ENCODE measurements at regions not wholly inside any gene's neighbourhood (a gene's known extent, or its start where the extent isn't known, plus 50 kb on each side); places are given as distances from the start of the nearest gene placed in this dataset.

- TF ChIP-seq CTCF (IDR thresholded peaks at IDR 0.05) (no peak), POLR2A (IDR thresholded peaks at IDR 0.05) (no peak)
These were observed 688.3 kb upstream of the WWC1 start for GRCh38 chr5:167603135-167603534.

Measured in thyroid gland (tissue), 4 donors.